T1000 (cell line): ENCODE measurements at regions not wholly inside any gene's neighbourhood (a gene's known extent, or its start where the extent isn't known, plus 50 kb on each side); places are given as distances from the start of the nearest gene placed in this dataset.

ENCODE experiments used
- DNase-seq: peaks from one replicate; lab custom pipeline; 2025; ENCODE audit warnings: mixed read lengths; lab: John Stamatoyannopoulos, UW

DNA sequence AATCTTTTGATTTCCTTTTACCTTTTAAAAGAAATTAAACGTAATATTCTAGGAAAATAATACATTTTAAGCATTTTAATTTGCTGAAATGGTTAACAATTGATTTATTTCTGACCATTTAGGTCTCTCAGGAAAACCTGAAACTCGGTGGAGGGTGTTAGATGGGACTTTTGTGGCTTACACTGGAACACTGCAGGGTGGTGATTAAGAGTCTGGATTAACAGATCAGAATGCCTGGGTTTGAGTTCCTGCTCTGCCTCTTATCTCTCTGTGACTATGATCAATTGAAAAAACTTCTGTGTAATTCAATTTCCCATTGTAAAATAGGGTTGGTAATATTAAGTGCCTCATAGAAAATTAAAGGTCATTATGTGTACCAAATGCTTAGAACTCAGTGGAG, 168.7 kb downstream of the UBE2E3 start:
- no peak for DNase-seq

DNA sequence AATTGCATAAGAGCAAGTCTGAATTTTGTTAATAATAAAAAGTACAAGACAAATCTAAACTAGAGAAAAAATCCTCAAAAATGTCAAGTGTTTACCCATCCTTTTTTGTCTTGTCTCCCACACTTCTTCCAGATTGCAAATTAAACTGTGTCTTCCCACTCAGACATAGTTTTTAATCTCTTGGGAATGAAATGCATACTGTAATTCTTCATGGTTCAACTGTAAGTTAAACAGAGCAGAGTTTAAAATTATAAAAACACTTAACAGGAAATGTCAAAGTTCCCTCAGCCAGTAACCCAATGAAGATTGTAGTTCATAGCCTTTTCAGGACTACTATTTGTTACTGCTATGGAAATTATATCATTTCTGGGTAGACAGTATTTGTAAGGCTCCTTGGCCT, 171.8 kb downstream of the UBE2E3 start:
- DNase-seq = no peak

DNA sequence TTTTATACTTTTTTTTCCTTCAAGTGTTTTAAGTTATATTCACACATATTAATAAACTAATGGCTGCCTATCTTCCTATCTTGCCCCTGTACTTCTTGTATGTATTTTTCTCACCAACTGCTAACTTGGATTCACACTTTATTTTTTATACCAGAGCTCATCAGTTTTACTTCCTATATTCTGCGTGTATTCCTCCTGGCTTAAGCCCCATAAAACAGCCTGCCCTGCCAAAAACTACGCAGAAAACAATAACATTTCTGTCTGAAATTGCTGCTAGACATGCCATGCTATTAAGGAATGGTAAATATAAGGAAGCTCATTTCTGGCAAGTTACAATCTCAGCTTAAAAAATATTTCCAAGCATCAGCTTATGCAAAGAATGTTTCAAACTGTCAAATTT, 172.3 kb downstream of the UBE2E3 start:
- DNase-seq = no peak

DNA sequence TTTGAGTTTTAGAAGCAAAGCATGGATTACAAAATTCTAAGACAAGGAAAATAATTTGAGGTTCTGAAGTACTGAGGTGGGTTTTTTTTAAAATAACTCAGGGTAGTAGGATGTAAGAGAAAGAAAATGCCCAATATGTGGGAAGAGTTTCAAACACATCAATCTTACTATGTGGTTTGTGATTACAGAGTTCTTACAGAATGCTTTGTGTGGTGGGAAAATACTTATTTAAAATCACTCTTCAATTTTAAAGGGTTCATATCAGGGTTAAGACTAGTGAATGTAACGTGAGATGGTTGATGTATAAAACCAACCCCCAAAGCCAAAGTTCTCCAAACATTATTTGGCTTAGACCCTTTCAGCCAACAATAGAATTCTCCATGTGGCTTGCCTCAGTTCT, 173.5 kb downstream of the UBE2E3 start:
- no peak for DNase-seq

DNA sequence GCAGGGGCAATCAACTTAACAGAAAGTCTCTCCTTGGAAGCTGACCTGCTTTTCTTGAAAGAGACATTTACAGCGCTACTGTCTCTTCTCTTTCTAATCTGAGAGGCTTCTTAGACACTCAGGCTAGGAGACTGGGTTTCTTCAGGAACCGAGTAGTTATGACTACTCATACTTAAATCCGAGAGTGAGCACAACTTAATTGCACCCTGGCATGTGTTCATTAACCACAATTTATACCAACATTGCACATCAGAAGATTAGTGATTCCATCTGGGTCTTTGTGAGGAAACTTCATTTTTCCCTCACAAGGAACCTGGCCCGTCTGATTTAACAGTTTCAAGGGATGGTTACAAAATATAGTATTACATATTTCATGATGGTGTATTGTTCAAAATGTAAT, 176.9 kb downstream of the UBE2E3 start:
- no peak for DNase-seq

DNA sequence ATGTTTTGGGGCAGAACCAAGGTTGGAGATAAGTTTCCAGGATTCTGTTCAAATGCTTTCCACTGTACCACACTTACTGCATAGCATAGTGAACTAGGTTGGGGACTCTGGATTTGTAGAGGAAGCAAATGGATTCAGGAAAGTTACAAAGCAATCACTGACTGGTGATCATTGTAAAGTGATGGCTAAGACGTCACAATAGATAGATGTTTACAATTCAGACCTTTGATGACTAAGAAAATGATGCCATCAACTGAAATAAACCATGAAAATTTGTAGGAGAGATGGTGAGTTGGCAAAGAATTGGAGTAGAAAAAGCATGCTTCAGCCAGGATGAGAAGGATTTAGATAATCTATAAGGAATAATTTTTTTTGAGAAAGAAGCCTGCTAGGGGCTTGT, 178.0 kb downstream of the UBE2E3 start:
- DNase-seq = no peak

DNA sequence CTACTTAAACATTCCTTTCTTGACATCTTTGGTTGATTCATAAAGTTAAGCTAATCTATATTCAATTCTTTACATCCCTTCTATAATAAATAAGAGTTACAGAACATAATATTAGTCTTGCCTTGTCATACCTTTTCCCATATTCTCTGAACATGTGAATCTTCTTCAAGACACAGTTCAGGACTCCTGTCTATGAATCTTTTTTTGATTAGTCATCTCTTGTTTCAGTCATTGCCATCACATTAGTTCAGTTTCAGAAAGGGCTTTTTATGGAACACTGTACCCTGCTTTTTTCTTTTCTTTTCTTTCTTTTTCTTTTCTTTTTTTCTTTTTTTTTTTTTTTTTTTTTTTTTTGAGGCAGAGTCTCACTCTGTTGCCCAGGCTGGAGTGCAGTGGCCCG, 181.2 kb downstream of the UBE2E3 start:
- no peak for DNase-seq

DNA sequence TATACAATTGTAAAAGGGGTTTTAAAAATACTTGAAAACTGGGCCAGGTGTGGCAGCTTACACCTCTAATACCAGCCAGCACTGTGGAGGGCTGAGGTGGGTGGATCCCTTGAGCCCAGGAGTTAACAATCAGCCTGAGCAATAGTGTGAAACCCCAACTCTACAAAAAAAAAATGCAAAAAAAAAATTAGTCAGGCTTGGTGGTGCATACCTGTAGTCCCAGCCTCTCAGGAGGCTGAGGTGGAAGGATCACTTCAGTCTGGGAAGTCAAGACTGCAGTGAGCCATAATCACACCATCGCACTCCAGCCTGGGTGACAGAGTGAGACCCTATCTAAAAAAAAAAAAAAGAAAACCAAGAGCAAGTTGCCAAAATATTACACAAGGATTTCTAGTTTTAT, 182.7 kb downstream of the UBE2E3 start:
- DNase-seq = no peak

DNA sequence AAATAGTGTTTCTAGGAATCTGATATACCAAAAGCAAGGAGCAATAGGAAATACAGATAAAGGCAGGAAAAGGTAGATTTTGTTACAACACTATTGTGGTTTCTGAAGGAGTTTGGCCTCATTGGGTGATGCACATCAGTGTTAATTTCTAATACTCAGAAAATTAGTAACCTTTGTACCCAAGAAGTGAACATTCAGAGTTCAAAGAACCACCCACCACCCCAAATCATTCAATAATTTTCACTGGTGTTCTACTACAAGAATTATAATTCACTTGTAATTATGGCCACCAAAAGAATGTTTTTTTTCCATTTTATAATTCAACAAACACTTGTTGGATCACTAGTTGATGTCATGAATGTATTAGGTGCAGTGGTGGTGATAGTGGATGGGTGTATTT, 183.3 kb downstream of the UBE2E3 start:
- DNase-seq = no peak

DNA sequence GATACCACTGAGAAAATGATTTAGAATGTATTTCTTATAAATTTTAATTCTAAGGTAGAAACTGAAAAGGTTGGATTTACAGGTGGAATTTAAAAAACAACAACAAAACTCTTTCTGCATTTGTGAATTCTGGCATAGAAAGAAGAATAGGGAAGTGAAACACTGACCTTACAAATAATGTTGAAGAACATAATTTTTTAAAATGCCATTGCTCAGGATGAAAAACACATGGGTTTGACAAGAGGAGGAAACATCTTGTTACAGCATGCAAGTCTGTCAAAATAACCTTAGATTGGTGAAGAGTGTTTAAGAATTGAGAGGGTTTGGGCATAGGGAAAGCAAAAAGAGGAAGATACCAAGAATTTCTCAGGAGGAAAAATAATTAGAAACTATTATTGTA, 184.3 kb downstream of the UBE2E3 start:
- DNase-seq = no peak

DNA sequence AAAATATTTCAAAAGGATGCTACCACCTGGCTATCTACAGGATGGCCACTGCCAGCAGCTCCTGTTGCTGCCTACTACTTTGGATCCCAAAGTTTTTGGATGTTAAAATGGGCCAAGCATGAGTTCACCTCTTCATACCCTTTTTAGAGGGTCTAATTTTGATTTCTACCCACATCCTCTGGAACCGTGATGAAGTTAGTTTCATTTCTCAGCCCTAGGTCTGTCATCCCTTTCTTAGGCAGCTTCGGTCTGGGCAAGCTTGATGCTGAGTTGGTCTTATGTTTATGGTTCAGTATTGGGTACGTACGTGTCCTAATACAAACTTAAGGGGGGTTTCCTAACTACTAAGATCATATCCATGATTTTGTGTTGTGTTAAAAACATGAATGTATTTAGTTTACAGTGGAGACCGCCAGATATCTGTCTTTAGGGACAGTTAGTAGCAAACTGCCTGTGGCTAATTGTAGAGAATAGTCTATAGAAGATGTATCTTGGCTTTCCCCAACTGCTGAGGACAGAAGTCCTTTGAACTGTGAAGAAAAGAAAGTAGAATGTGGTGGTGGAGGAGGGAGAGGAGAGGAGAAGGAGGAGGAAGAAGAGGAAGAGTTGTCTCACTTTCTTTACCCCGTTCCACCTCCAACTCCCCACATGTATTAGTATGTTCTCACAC, 184.9 kb downstream of the UBE2E3 start:
- DNase-seq = no peak

DNA sequence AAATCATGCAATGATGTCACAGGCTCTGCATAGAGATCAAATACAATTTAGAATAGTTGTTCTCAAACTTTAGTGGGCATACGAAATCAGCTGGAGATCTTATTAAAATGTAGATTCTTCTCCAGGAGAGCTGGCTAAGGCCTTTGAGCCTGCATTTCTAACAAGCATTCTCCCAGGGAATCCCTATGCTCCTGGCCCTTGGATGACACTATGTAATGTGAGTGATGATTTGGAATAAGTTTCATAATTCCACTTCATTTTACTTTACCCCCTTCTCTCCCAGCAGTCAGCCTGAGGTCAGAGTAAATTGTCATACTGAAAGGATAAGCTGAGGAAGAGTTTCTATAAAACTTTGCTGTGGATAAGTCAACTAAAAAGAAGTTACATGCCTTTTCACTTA, 189.1 kb downstream of the UBE2E3 start:
- no peak for DNase-seq

DNA sequence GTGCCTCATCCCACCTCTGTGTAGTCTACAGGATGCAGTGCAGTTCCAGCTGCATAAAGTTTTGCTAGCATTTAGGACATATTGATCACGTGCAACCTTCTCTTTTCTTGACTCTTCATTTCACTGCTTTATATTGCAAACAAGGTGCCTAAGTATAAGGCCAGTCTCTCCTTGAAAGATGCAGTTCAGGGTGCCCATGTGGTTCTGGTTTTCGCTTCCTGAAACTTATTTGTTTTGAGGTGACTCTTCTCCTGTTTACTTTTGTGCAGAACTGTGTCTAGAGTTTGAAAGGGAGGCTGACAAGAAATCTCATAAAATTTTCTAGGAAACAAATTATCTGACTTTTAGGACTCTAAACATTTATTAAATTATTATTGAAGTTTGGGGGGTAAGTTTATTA, 189.9 kb downstream of the UBE2E3 start:
- no peak for DNase-seq

DNA sequence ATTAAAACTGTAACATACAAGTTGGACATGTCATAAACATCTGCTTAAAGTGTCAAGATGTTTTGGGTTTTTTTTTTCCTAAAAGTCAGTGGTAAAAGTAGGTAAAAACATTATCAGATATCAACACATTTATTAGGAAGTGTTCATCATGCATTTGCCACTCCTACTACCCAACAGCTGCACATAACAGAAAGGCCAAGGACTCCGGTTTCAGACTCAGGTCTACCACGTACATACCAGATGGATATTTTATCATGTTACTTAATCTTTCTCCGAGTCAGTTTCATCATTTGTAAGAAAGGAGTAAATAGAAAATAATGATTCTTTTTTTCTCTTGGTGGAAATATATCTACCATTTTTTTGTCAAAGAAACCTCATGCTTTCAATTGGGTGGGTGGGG, 192.3 kb downstream of the UBE2E3 start:
- no peak for DNase-seq

DNA sequence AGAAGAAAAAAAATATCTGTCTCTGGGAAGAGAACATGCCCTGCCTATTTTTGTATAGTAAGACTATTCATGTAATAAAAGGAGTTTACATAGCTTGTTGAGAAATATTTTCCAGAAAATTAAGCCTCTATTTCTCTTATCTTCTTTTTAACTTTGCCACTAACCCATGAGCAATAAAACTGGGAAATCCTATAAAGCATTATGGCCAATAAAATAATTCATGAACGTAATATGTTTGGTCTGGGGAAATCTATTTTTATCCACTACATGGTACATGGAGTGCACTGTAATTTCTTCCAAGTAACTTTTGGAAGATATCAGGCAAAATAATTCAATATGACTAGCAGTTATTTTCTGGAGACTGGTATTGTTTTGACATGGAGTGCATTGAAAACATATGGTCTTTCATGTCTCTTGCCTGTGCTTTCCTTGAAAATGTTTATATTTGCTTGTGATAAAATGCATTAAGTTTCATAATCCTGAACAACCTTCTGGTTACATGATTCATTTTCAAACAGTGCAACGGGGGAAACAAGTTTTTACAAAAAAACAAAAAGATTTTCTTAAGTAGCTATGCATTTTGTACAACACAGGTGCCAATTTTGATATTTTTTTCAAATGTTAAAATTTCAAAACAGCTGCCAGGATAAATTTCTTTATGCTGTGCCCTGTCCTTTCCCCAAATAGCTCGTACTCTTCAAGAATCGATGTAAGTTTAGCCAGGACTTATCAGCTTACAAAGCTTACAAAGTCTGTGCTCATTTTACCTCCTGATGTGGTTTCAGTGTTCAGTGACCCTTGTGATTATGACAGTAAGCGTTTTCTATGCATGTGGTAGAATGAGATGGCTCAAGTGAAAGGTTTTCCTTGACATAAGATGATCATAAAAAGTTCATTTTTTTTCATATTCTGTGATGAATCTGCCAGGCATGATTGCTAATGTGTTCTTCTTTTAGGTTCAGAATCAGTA, 194.5 kb downstream of the UBE2E3 start:
- no peak for DNase-seq

DNA sequence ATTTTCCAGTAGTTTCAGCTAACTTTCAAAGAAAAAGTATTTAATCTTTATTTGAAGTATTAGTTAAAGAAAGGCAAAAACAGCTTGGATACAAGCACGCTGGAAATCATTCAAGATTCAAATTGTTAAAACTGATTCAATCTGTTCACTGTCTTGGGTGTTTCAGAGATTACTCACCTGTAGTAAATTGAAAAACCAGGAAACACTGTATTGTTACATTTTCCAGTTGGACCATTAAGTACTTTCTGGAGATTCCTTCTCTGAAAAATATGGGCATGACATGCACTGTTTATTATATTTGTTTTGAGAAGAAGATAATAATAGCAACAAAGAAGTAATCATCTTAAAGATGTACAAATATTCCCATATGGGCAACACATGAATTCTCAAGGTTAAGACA, 196.1 kb downstream of the UBE2E3 start:
- DNase-seq = no peak

DNA sequence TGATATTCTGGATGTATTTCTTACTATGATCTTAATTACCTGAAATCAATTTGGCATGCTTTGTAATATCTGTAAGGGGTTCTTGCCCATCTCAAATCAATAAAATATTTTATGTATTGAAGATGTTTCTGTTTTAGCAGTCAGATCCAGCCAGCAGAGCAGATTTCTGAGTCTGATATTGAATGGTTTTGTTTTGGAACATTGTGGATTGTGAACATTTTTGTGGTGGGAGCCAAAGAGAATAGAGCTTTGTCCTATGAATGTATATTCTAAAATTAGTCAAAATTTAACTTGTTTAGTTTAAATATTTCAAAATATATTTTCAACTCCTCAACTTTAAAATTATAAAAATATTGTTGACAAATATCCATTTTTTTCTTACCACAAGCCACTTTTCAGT, 197.0 kb downstream of the UBE2E3 start:
- DNase-seq = no peak

DNA sequence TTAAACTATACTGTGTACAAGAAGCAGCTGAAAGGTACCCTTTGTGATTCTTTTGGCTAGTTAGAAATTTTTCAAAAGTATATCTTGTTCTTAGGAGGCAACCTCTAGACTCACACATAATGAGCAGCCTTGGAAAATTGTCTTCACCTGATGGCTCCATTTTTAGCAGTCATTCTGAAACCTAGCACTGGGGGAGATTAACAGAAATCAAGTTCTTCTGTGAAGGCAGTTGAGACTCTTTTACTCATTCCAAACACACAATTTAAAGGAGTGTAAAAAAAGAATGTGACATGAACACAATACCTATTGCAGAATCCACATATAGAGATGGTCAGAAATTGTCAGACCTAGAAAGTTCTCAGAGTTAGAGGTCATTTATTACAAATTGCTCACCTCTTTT, 197.7 kb downstream of the UBE2E3 start:
- no peak for DNase-seq

DNA sequence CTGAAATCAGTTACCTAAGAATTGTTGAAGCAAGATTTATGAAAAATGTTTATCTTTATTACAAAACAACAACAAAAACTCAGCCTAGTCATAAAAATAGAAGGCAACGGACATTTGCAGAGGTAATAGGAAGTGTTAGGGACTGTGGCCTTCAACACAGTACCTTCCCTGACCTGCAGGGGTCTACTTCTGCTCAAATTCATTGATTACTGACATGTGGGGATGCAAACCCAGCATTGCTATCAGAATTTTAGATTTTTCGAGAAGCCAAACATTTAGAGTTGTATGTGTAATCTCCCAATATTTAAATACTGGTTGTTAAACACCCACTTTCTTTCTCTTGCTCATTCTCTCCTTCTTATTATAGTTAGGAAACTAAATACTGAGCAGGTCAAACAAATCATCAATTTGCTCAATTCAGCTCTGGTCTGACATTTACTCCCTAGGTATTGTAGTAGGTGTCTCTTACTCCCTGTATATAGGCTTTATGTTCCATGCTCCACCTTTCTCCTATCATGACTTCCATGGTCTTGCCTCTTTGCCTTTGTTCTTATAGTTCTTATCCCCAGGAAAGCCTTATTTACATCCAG, 198.5 kb downstream of the UBE2E3 start:
- DNase-seq = no peak

DNA sequence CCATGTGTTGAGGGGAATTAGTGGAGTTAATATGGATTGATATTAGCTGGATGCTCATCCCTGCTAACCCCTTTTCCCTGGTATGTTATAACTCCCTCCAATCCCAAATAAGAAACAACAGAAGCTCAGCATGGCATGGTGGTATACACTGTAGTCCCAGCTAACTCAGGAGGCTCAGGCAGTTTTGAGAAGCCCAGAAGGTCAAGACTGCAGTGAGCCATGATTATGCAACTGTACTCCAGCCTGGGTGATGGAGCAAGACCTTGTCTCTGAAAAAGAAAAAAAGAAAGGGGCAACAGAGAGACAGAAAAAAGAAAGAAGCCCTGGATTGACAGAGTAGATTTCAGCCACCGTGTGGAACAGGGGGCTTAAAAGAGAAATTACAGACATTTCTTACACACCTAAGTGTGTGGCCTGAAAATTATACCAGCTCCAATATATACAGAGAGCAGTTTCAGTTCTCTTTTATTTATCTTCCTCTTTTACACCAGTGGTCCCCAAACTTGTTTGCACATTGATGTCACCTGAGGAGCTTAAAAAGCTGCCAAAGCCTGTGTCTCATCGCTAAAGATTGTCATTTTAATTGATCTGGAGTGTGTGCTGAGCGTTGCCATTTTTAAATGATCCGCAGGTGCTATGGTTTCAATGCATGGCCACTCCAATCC, 203.6 kb downstream of the UBE2E3 start:
- no peak for DNase-seq

DNA sequence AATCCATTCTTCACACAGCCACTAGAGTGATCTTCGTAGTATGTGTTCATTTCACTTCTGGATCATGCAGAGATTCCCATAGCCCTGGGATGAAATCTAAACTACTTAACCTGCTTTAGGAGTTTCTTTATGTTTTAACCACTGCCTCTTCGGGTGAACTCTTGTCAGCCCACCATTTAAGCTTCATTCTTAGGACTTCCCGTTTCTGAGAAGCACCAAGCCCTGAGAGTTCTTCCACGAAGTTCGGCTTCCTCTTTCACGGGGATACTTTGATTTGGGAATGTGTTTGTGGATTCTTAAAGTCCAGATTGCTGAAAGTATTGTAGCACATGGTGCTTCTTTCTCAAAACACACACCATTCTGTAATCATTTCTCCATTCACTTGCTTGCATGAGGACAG, 205.0 kb downstream of the UBE2E3 start:
- DNase-seq = no peak

DNA sequence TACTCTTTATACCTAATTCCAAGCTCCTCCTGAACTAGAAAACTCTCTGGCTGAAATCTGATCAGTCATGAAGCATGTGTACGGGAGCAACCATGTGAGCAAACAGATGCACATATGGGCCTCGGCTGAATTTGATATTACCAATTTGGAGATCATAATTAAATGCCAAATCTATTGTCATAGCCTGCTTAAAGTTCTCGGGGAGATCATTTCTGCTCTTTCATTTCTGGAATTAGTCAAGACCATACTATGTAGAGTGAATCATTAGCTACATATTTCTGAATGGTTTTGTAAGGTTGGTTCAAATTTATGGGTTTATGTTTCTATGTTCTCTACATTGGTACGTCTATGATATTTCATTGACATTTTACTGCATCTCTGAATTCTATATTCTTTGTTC, 205.5 kb downstream of the UBE2E3 start:
- no peak for DNase-seq

DNA sequence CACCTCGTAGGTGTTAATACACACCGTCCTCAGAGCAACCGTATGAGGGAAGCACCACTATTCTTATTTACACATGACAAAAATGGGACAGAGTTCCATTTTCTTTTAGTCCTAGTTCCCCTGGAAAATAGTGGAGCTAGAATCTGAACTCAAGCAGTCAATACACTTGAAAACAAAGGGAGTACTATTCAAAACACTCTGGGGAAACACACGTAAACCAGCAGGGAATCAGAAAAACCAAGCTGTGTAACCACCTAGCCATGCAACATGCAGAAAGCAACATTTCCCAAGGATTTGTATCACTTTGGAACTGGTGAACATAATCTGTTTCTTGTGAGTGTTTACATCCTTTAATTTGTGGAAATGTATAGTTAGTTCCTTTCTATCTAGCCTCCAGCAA, 208.2 kb downstream of the UBE2E3 start:
- no peak for DNase-seq
